Retinal pigment epithelial cell (primary cell): ENCODE measurements at regions not wholly inside any gene's neighbourhood (a gene's known extent, or its start where the extent isn't known, plus 50 kb on each side); places are given as distances from the start of the nearest gene placed in this dataset.

Experiments used
- DNase-seq: peaks from one replicate; pipeline ENCODE4 v3.0.0-alpha.2; 2010; ENCODE audit warnings: low read depth
- H3K4me3 ChIP-seq: 2 replicates; pipeline ENCODE4 v1.5.1; 2011; ENCODE audit warnings: mild to moderate bottlenecking, low read length, control low read depth, moderate library complexity
- TF ChIP-seq, protein P1 (sequence below): conservative IDR thresholded peaks from 2 replicates; pipeline ENCODE4 v1.5.1; 2011; ENCODE audit warnings: low read depth, low read length, control low read depth, inconsistent platforms

DNA sequence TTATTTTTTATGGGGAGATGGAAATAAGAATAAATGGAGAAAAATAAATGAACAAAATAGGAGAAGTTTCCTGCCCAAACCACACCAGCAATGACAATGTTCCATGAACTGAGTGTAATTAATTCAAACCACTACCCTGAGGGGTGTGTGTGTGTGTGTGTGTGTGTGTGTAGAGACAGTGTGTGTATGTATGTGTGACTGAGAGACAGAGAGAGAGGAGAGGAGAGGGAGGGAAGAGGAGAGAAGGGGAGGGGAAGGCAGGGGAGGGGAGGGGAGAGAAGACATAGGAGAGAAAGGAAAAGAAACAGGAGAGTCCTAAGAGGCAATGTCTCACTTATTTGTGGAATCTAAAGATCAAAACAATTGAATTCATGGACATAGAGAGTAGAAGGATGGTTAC, 65.0 kb upstream of the POU2AF1 start:
- no peak overlapping the region for H3K4me3 ChIP-seq
- TF ChIP-seq, protein P1, sequence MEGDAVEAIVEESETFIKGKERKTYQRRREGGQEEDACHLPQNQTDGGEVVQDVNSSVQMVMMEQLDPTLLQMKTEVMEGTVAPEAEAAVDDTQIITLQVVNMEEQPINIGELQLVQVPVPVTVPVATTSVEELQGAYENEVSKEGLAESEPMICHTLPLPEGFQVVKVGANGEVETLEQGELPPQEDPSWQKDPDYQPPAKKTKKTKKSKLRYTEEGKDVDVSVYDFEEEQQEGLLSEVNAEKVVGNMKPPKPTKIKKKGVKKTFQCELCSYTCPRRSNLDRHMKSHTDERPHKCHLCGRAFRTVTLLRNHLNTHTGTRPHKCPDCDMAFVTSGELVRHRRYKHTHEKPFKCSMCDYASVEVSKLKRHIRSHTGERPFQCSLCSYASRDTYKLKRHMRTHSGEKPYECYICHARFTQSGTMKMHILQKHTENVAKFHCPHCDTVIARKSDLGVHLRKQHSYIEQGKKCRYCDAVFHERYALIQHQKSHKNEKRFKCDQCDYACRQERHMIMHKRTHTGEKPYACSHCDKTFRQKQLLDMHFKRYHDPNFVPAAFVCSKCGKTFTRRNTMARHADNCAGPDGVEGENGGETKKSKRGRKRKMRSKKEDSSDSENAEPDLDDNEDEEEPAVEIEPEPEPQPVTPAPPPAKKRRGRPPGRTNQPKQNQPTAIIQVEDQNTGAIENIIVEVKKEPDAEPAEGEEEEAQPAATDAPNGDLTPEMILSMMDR, result no peak
- DNase-seq, result no peak

DNA sequence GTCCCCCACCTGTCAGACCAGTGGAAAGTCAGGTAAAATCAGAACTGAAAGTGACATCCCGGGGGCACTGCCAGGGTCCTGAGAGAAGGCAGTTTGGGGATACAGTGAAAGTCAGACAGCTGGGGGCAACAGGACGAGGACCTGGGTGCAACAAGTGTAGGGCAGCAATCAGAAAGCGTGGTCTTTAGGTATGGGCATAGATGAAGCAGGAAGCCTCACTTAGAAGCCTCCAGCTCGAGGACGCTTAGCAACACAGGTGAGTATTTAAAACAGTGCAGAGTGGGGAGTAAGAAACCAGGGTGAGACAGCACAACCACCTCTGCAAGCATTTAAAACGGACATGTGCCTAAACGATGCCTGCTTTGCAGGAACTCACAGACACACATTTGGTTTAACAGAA, 64.6 kb upstream of the POU2AF1 start:
- TF ChIP-seq, protein P1, result no peak
- no peak for DNase-seq
- no peak overlapping the region for H3K4me3 ChIP-seq

DNA sequence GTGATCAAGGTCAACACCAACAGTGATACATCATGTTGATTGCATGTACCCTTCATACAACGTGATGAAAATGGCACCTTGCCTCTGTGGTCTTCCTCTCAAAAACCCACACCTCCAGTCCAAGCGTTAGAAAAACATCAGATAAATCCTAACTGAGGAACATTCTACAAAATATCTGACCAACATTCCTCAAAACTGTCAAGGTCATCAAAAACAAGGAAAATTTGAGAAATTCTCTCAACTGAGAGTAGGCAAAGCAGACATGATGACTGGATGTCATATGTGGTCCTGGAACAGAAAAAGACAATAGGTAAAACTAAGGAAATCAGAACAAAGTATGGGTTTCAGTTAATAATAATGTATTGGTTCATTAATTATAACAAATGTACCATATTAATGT, 64.0 kb upstream of the POU2AF1 start:
- H3K4me3 ChIP-seq, result no peak overlapping the region
- TF ChIP-seq, protein P1, result no peak

DNA sequence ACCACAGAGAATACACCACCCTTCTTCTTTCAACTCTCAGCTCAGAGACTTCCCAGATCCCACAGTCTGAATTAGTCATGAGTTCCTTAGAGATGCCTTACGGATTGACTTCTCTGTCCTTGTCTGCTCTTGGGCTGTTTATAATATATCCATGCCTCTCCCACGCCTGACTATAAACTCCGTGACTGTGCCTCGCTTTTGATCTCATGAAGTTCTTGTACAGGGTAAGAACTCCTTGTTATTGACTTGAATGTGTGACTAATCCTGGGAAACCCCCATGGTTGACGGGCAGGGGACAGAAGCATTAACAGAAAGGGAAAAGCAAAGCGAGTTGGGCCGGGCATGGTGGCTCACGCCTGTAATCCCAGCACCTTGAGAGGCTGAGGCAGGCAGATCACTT, 62.4 kb upstream of the POU2AF1 start:
- no peak for DNase-seq
- no peak overlapping the region for H3K4me3 ChIP-seq
- TF ChIP-seq, protein P1, result no peak

More for the DNA sequence above, 64.0 kb upstream of the POU2AF1 start:
- DNase-seq, result no peak

DNA sequence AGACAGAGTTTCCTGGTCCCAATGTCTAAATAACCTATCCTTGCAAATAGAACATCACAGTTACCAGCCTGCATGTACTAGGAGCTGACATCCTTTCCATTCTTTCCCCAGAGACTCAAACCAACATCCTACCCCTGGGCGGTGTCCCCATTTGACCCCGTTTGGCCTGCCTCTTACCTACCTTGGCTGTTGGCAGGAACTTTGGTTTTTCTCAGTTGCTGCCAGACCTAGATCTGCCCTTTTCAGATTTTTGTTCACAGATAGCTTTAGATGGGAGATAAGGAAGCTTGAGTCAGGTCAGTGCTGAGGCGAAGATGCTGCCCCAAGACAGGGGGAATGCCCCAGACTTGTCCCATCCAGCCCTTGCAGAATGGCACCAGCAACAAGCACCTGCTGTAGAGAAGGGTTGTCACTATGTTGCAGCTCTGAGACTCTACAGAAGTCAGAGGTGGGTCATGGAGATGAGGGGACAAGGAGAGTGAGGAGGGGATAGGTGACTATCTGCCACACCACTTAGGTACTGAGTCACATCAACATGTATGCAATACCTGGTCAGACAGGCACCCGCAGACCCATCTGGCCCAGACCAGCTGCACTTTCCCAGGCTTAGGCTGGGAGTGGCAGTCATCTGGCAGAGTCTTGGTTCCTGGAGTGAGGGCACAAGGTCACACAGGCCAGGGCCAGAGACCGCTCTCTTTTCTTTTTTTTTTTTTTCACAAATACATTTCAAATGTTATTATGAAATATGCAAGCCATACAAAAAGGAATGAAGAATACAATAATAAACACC, 61.5 kb upstream of the POU2AF1 start:
- TF ChIP-seq, protein P1, result no peak
- no peak for DNase-seq
- H3K4me3 ChIP-seq, result no peak overlapping the region

DNA sequence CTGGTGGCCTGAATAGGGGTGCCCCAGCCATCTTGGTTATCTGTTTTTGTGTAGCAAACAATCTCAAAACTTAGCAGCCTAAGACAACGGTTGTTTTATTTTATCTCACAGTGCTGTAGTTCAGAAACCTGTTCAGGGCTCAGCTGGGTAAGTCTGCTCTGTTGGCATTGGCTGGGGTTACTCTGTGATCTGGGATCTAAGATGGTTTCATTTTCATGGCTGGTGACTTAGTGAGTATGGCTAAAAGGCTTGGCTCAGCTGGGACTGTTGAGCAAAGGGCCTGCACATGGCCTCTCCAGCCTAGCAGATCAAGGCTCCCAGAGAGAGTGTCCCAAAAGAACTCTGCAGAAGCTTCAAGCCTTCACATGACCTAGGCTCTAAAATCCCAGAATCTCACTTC, 60.8 kb upstream of the POU2AF1 start:
- TF ChIP-seq, protein P1, result no peak
- no peak for DNase-seq
- H3K4me3 ChIP-seq, result no peak overlapping the region

DNA sequence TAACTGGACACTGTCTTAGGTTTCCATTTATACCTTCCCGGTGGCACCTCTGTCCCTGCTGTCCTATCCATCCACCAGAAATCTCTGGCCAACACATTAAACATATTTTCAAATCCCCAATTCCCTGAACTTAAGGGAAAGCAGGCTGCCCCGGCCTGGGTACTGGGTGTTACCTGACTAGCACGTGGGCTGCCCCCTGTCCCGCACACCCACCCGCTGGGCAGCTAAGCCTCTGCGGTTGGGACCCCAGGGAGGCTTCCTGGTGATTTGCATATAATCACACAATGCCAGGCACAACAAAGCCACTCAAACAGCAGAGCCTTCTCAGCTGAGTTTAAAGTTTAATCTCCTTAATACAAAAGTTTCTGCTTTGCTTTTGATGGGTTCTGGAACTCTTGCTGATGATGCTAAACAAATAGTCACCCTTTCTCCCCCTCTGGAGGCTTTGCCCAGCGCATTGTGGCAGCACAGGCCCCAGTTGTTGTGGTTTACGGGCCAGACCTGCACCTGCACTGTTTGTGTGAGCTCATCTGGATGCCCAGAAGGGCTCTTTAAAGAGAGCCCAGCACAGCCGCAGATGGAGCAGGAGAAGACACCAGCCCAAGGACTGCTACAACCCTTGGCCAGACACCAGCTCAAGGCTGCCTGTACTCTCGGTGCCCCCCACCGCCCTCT, 59.9 kb upstream of the POU2AF1 start:
- TF ChIP-seq, protein P1, result no peak
- DNase-seq, result no peak
- no peak overlapping the region for H3K4me3 ChIP-seq
